MM.1S (cell line): ENCODE measurements at regions not wholly inside any gene's neighbourhood (a gene's known extent, or its start where the extent isn't known, plus 50 kb on each side); places are given as distances from the start of the nearest gene placed in this dataset.

Experiments
- EZH2 ChIP-seq: fragments of 300-600 bp; sonication (generic); optimal IDR thresholded peaks from 2 replicates; pipeline ENCODE3; 2017; ENCODE audit warnings: low read depth, mild to moderate bottlenecking, antibody characterized with exemption, low read length, mixed read lengths
- TF ChIP-seq, protein P1 (sequence below): fragments of 300-600 bp; sonication (generic); IDR thresholded peaks from 2 replicates; pipeline ENCODE4 v1.5.1; 2016; ENCODE audit warnings: antibody characterized with exemption, low read length, mixed read lengths

DNA sequence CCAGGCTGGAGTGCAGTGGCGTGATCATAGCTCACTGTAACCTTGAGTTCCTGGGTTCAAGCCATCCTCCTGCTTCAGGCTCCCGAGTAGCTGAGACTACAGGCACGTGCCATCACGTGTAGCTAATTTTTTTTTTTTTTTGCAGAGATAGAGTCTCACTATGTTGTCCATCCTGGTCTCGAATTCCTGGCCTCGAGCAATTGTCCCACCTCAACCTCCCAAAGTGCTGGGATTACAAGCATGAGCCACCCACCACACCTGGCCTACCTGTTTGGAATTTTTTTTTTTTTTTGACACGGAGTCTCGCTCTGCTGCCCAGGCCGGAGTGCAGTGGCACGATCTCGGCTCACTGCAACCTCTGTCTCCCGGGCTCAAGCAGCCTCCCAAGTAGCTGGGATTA is 117.1 kb upstream of the PARD3 start:
- TF ChIP-seq, protein P1, sequence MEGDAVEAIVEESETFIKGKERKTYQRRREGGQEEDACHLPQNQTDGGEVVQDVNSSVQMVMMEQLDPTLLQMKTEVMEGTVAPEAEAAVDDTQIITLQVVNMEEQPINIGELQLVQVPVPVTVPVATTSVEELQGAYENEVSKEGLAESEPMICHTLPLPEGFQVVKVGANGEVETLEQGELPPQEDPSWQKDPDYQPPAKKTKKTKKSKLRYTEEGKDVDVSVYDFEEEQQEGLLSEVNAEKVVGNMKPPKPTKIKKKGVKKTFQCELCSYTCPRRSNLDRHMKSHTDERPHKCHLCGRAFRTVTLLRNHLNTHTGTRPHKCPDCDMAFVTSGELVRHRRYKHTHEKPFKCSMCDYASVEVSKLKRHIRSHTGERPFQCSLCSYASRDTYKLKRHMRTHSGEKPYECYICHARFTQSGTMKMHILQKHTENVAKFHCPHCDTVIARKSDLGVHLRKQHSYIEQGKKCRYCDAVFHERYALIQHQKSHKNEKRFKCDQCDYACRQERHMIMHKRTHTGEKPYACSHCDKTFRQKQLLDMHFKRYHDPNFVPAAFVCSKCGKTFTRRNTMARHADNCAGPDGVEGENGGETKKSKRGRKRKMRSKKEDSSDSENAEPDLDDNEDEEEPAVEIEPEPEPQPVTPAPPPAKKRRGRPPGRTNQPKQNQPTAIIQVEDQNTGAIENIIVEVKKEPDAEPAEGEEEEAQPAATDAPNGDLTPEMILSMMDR, result no peak
- TF ChIP-seq EZH2, result no peak
